ENCODE measurements at regions not wholly inside any gene's neighbourhood (a gene's known extent, or its start where the extent isn't known, plus 50 kb on each side); places are given as distances from the start of the nearest gene placed in this dataset.
"Not testable (repeated sequence)": the region's sequence is repeated elsewhere in the genome, so short reads cannot be mapped to it uniquely, and the experiment has no call there.

GRCh38 chr12:86634456-86635410, 378.5 kb upstream of the MGAT4C start:
- no peak for DNase-seq

- DNase-seq, result no peak
These were observed 370.8 kb upstream of the MGAT4C start for GRCh38 chr12:86627001-86627400.

GRCh38 chr12:86623267-86623666, 367.1 kb upstream of the MGAT4C start:
- no peak for DNase-seq

- no peak for DNase-seq
These were observed 365.8 kb upstream of the MGAT4C start for GRCh38 chr12:86621957-86622356.

GRCh38 chr12:86613311-86613710, 357.1 kb upstream of the MGAT4C start:
- peak; percentile 1 for DNase-seq

- no peak for DNase-seq
These were observed 352.4 kb upstream of the MGAT4C start for GRCh38 chr12:86608638-86609037.

- no peak for DNase-seq
These were observed 345.5 kb upstream of the MGAT4C start for GRCh38 chr12:86601550-86602308.

GRCh38 chr12:86600664-86601231, 344.6 kb upstream of the MGAT4C start:
- DNase-seq, result no peak

GRCh38 chr12:86597431-86597830, 341.2 kb upstream of the MGAT4C start:
- DNase-seq, result no peak

- DNase-seq, result no peak
These were observed 334.1 kb upstream of the MGAT4C start for GRCh38 chr12:86590296-86590695.

GRCh38 chr12:86574143-86574542, 318.0 kb upstream of the MGAT4C start:
- DNase-seq, result no peak

- DNase-seq, result no peak
These were observed 316.3 kb upstream of the MGAT4C start for GRCh38 chr12:86572455-86572854.

GRCh38 chr12:86565038-86565437, 308.8 kb upstream of the MGAT4C start:
- no peak for DNase-seq

GRCh38 chr12:86555491-86555890, 299.3 kb upstream of the MGAT4C start:
- DNase-seq, result not testable (repeated sequence)

GRCh38 chr12:86551146-86551571, 295.0 kb upstream of the MGAT4C start:
- DNase-seq, result no peak

GRCh38 chr12:86550218-86551145, 294.3 kb upstream of the MGAT4C start:
- no peak for DNase-seq

- DNase-seq, result no peak
These were observed 287.5 kb upstream of the MGAT4C start for GRCh38 chr12:86543716-86544115.

- DNase-seq, result no peak
These were observed 274.9 kb upstream of the MGAT4C start for GRCh38 chr12:86530996-86531655.

- no peak for DNase-seq
These were observed 269.9 kb upstream of the MGAT4C start for GRCh38 chr12:86526060-86526595.

- DNase-seq, result no peak
These were observed 267.7 kb upstream of the MGAT4C start for GRCh38 chr12:86523844-86524243.

GRCh38 chr12:86521870-86522269, 265.7 kb upstream of the MGAT4C start:
- no peak for DNase-seq

GRCh38 chr12:86513226-86513625, 257.0 kb upstream of the MGAT4C start:
- DNase-seq, result no peak
